ENCODE measurements at regions not wholly inside any gene's neighbourhood (a gene's known extent, or its start where the extent isn't known, plus 50 kb on each side); places are given as distances from the start of the nearest gene placed in this dataset.
"Not testable (repeated sequence)": the region's sequence is repeated elsewhere in the genome, so short reads cannot be mapped to it uniquely, and the experiment has no call there.

GRCh38 chr5:106397700-106398099, 1273.0 kb downstream of the EFNA5 start:
- no peak overlapping the region for H3K9ac ChIP-seq (ENCODE audit: low read length)
- no peak overlapping the region for H3K4me2 ChIP-seq (ENCODE audit: low read length)
- H3K4me1 ChIP-seq (ENCODE audit: low read length) = no peaks in the 10 kb centered on the region
- TF ChIP-seq EZH2phosphoT487 (IDR thresholded peaks at IDR 0.05; ENCODE audit: low read depth) = no peak
- no peak for TF ChIP-seq CTCF (IDR thresholded peaks at IDR 0.05; ENCODE audit: low read depth, low read length)
- H2AFZ ChIP-seq (ENCODE audit: low read depth, low read length) = no peak overlapping the region
- H3K27me3 ChIP-seq (ENCODE audit: low read depth, low read length) = no peaks in the 10 kb centered on the region
- H3K27ac ChIP-seq (ENCODE audit: low read length) = no peak overlapping the region
- H3K36me3 ChIP-seq (replicated peaks; ENCODE audit: low read depth, low read length) = no peaks in the 10 kb centered on the region
- no peaks in the 10 kb centered on the region for H3K79me2 ChIP-seq (ENCODE audit: low read length)
- H4K20me1 ChIP-seq (ENCODE audit: insufficient read depth, low read length) = no peaks in the 10 kb centered on the region
- no peaks in the 10 kb centered on the region for H3K9me3 ChIP-seq (ENCODE audit: insufficient read depth, low read length)
- H3K4me3 ChIP-seq (ENCODE audit: low read length) = no peak overlapping the region

GRCh38 chr5:106393276-106393675, 1277.5 kb downstream of the EFNA5 start:
- H3K79me2 ChIP-seq (ENCODE audit: low read length) = no peaks in the 10 kb centered on the region
- no peaks in the 10 kb centered on the region for H4K20me1 ChIP-seq (ENCODE audit: insufficient read depth, low read length)
- no peak overlapping the region for H3K4me3 ChIP-seq (ENCODE audit: low read length)
- H3K27me3 ChIP-seq (ENCODE audit: low read depth, low read length) = no peaks in the 10 kb centered on the region
- H3K4me1 ChIP-seq (ENCODE audit: low read length) = no peaks in the 10 kb centered on the region
- no peak overlapping the region for H3K4me2 ChIP-seq (ENCODE audit: low read length)
- H3K9me3 ChIP-seq (ENCODE audit: insufficient read depth, low read length) = no peaks in the 10 kb centered on the region
- H3K9ac ChIP-seq (ENCODE audit: low read length) = no peak overlapping the region
- TF ChIP-seq CTCF (IDR thresholded peaks at IDR 0.05; ENCODE audit: low read depth, low read length) (no peak), EZH2phosphoT487 (IDR thresholded peaks at IDR 0.05; ENCODE audit: low read depth) (no peak)
- no peaks in the 10 kb centered on the region for H3K36me3 ChIP-seq (replicated peaks; ENCODE audit: low read depth, low read length)
- no peak overlapping the region for H3K27ac ChIP-seq (ENCODE audit: low read length)
- no peak overlapping the region for H2AFZ ChIP-seq (ENCODE audit: low read depth, low read length)

- no peak overlapping the region for H3K4me2 ChIP-seq (ENCODE audit: low read length)
- no peak overlapping the region for H3K9ac ChIP-seq (ENCODE audit: low read length)
- no peak overlapping the region for H3K27ac ChIP-seq (ENCODE audit: low read length)
- H4K20me1 ChIP-seq (ENCODE audit: insufficient read depth, low read length) = no peaks in the 10 kb centered on the region
- H3K27me3 ChIP-seq (ENCODE audit: low read depth, low read length) = no peaks in the 10 kb centered on the region
- no peaks in the 10 kb centered on the region for H3K4me1 ChIP-seq (ENCODE audit: low read length)
- H3K79me2 ChIP-seq (ENCODE audit: low read length) = no peaks in the 10 kb centered on the region
- H3K4me3 ChIP-seq (ENCODE audit: low read length) = no peak overlapping the region
- H3K9me3 ChIP-seq (ENCODE audit: insufficient read depth, low read length) = no peaks in the 10 kb centered on the region
- H2AFZ ChIP-seq (ENCODE audit: low read depth, low read length) = no peak overlapping the region
- TF ChIP-seq CTCF (IDR thresholded peaks at IDR 0.05; ENCODE audit: low read depth, low read length) (no peak), EZH2phosphoT487 (IDR thresholded peaks at IDR 0.05; ENCODE audit: low read depth) (no peak)
- H3K36me3 ChIP-seq (replicated peaks; ENCODE audit: low read depth, low read length) = no peaks in the 10 kb centered on the region
These were observed 1278.0 kb downstream of the EFNA5 start for GRCh38 chr5:106392766-106393165.

GRCh38 chr5:106387767-106388166, 1283.0 kb downstream of the EFNA5 start:
- H2AFZ ChIP-seq (ENCODE audit: low read depth, low read length); H3K27me3 ChIP-seq (ENCODE audit: low read depth, low read length); H3K36me3 ChIP-seq (replicated peaks; ENCODE audit: low read depth, low read length); H4K20me1 ChIP-seq (ENCODE audit: insufficient read depth, low read length); H3K9me3 ChIP-seq (ENCODE audit: insufficient read depth, low read length); H3K9ac ChIP-seq (ENCODE audit: low read length); H3K4me3 ChIP-seq (ENCODE audit: low read length); H3K4me1 ChIP-seq (ENCODE audit: low read length); H3K79me2 ChIP-seq (ENCODE audit: low read length); H3K4me2 ChIP-seq (ENCODE audit: low read length); H3K27ac ChIP-seq (ENCODE audit: low read length): not testable (repeated sequence)

- Histone ChIP-seq H3K27me3 (ENCODE audit: low read depth, low read length) (no peaks in the 10 kb centered on the region), H2AFZ (ENCODE audit: low read depth, low read length) (no peak overlapping the region), H3K9me3 (ENCODE audit: insufficient read depth, low read length) (no peaks in the 10 kb centered on the region), H3K36me3 (replicated peaks; ENCODE audit: low read depth, low read length) (no peaks in the 10 kb centered on the region), H4K20me1 (ENCODE audit: insufficient read depth, low read length) (no peaks in the 10 kb centered on the region), H3K79me2 (ENCODE audit: low read length) (no peaks in the 10 kb centered on the region), H3K4me3 (ENCODE audit: low read length) (no peak overlapping the region), H3K9ac (ENCODE audit: low read length) (no peak overlapping the region), H3K4me2 (ENCODE audit: low read length) (no peak overlapping the region), H3K4me1 (ENCODE audit: low read length) (no peaks in the 10 kb centered on the region), H3K27ac (ENCODE audit: low read length) (no peak overlapping the region)
- no peak for TF ChIP-seq CTCF (IDR thresholded peaks at IDR 0.05; ENCODE audit: low read depth, low read length)
- TF ChIP-seq EZH2phosphoT487 (IDR thresholded peaks at IDR 0.05; ENCODE audit: low read depth) = no peak
These were observed 1284.5 kb downstream of the EFNA5 start for GRCh38 chr5:106386287-106386686.
